ENCODE measurements at regions not wholly inside any gene's neighbourhood (a gene's known extent, or its start where the extent isn't known, plus 50 kb on each side); places are given as distances from the start of the nearest gene placed in this dataset.

GRCh38 chr6:100999034-100999597, 118.0 kb upstream of the ASCC3 start:
- Histone ChIP-seq H3K9me3 (ENCODE audit: control insufficient read depth, insufficient read depth, low read length) (no peaks in the 10 kb centered on the region), H3K36me3 (ENCODE audit: control insufficient read depth, low read length) (no peaks in the 10 kb centered on the region), H4K20me1 (ENCODE audit: control insufficient read depth, insufficient read depth, low read depth, low read length) (no peaks in the 10 kb centered on the region), H3K4me3 (ENCODE audit: low read length) (no peak overlapping the region), H3K27ac (ENCODE audit: low read depth, low read length) (no peak overlapping the region), H3K27me3 (ENCODE audit: control insufficient read depth, low read length) (no peaks in the 10 kb centered on the region), H3K9me2 (replicated peaks; ENCODE audit: control insufficient read depth, low read length) (no peaks in the 10 kb centered on the region), H3K4me2 (ENCODE audit: low read length) (no peak overlapping the region), H3K79me2 (ENCODE audit: control insufficient read depth, low read length) (no peaks in the 10 kb centered on the region), H3F3A (ENCODE audit: control insufficient read depth, insufficient read depth) (no peaks in the 10 kb centered on the region), H3K4me1 (ENCODE audit: control insufficient read depth, low read length) (no peaks in the 10 kb centered on the region)
- TF ChIP-seq CTCF (IDR thresholded peaks at IDR 0.05; ENCODE audit: low read depth, low read length, poor library complexity, severe bottlenecking) (no peak), EZH2phosphoT487 (IDR thresholded peaks at IDR 0.05; ENCODE audit: borderline replicate concordance, low read length) (no peak)

GRCh38 chr6:101000341-101000740, 119.2 kb upstream of the ASCC3 start:
- Histone ChIP-seq H3K79me2 (ENCODE audit: control insufficient read depth, low read length) (no peaks in the 10 kb centered on the region), H3K9me2 (replicated peaks; ENCODE audit: control insufficient read depth, low read length) (no peaks in the 10 kb centered on the region), H3K9me3 (ENCODE audit: control insufficient read depth, insufficient read depth, low read length) (no peaks in the 10 kb centered on the region), H3K36me3 (ENCODE audit: control insufficient read depth, low read length) (no peaks in the 10 kb centered on the region), H3K4me2 (ENCODE audit: low read length) (no peak overlapping the region), H3K27ac (ENCODE audit: low read depth, low read length) (no peak overlapping the region), H3F3A (ENCODE audit: control insufficient read depth, insufficient read depth) (no peaks in the 10 kb centered on the region), H3K4me3 (ENCODE audit: low read length) (no peak overlapping the region), H3K4me1 (ENCODE audit: control insufficient read depth, low read length) (no peaks in the 10 kb centered on the region), H4K20me1 (ENCODE audit: control insufficient read depth, insufficient read depth, low read depth, low read length) (no peaks in the 10 kb centered on the region), H3K27me3 (ENCODE audit: control insufficient read depth, low read length) (no peaks in the 10 kb centered on the region)
- TF ChIP-seq EZH2phosphoT487 (IDR thresholded peaks at IDR 0.05; ENCODE audit: borderline replicate concordance, low read length) (no peak), CTCF (IDR thresholded peaks at IDR 0.05; ENCODE audit: low read depth, low read length, poor library complexity, severe bottlenecking) (no peak)

GRCh38 chr6:101001012-101001411, 119.9 kb upstream of the ASCC3 start:
- Histone ChIP-seq H3K4me1 (ENCODE audit: control insufficient read depth, low read length) (no peaks in the 10 kb centered on the region), H3K79me2 (ENCODE audit: control insufficient read depth, low read length) (no peaks in the 10 kb centered on the region), H3F3A (ENCODE audit: control insufficient read depth, insufficient read depth) (no peaks in the 10 kb centered on the region), H3K4me2 (ENCODE audit: low read length) (no peak overlapping the region), H4K20me1 (ENCODE audit: control insufficient read depth, insufficient read depth, low read depth, low read length) (no peaks in the 10 kb centered on the region), H3K9me3 (ENCODE audit: control insufficient read depth, insufficient read depth, low read length) (no peaks in the 10 kb centered on the region), H3K4me3 (ENCODE audit: low read length) (no peak overlapping the region), H3K9me2 (replicated peaks; ENCODE audit: control insufficient read depth, low read length) (no peaks in the 10 kb centered on the region), H3K36me3 (ENCODE audit: control insufficient read depth, low read length) (no peaks in the 10 kb centered on the region), H3K27me3 (ENCODE audit: control insufficient read depth, low read length) (no peaks in the 10 kb centered on the region), H3K27ac (ENCODE audit: low read depth, low read length) (no peak overlapping the region)
- no peak for TF ChIP-seq EZH2phosphoT487 (IDR thresholded peaks at IDR 0.05; ENCODE audit: borderline replicate concordance, low read length)
- TF ChIP-seq CTCF (IDR thresholded peaks at IDR 0.05; ENCODE audit: low read depth, low read length, poor library complexity, severe bottlenecking), result no peak
